ENCODE measurements at regions not wholly inside any gene's neighbourhood (a gene's known extent, or its start where the extent isn't known, plus 50 kb on each side); places are given as distances from the start of the nearest gene placed in this dataset.

GRCh38 chr6:67300430-67301040 is 1334.5 kb upstream of the ADGRB3 start:
- DNase-seq = no peak

GRCh38 chr6:67292169-67292568 is 1342.9 kb upstream of the ADGRB3 start:
- DNase-seq = no peak

- DNase-seq = no peak
Measured at GRCh38 chr6:67287566-67287965, 1347.5 kb upstream of the ADGRB3 start.

- no peak for DNase-seq
Measured at GRCh38 chr6:67285770-67286495, 1349.1 kb upstream of the ADGRB3 start.

- DNase-seq = no peak
Measured at GRCh38 chr6:67277312-67277711, 1357.8 kb upstream of the ADGRB3 start.

- DNase-seq = no peak
Measured at GRCh38 chr6:67265996-67266921, 1368.8 kb upstream of the ADGRB3 start.

GRCh38 chr6:67252663-67253062 is 1382.4 kb upstream of the ADGRB3 start:
- no peak for DNase-seq

- DNase-seq = no peak
Measured at GRCh38 chr6:67248077-67248476, 1387.0 kb upstream of the ADGRB3 start.

GRCh38 chr6:67244037-67244436 is 1391.0 kb upstream of the ADGRB3 start:
- no peak for DNase-seq

- no peak for DNase-seq
Measured at GRCh38 chr6:67237277-67237676, 1397.8 kb upstream of the ADGRB3 start.

- no peak for DNase-seq
Measured at GRCh38 chr6:67231092-67231491, 1404.0 kb upstream of the ADGRB3 start.

- DNase-seq = no peak
Measured at GRCh38 chr6:67224989-67225388, 1410.1 kb upstream of the ADGRB3 start.

GRCh38 chr6:67221226-67221625 is 1413.9 kb upstream of the ADGRB3 start:
- no peak for DNase-seq

GRCh38 chr6:67219346-67219745 is 1415.7 kb upstream of the ADGRB3 start:
- no peak for DNase-seq

GRCh38 chr6:67212584-67212983 is 1422.5 kb upstream of the ADGRB3 start:
- DNase-seq = no peak

GRCh38 chr6:67210450-67210849 is 1424.6 kb upstream of the ADGRB3 start:
- DNase-seq = no peak

GRCh38 chr6:67201563-67201962 is 1433.5 kb upstream of the ADGRB3 start:
- no peak for DNase-seq

GRCh38 chr6:67200626-67201403 is 1434.3 kb upstream of the ADGRB3 start:
- no peak for DNase-seq

GRCh38 chr6:67199425-67199824 is 1435.7 kb upstream of the ADGRB3 start:
- no peak for DNase-seq

- no peak for DNase-seq
Measured at GRCh38 chr6:67190733-67191132, 1444.3 kb upstream of the ADGRB3 start.

GRCh38 chr6:67184405-67184804 is 1450.7 kb upstream of the ADGRB3 start:
- DNase-seq = no peak

- no peak for DNase-seq
Measured at GRCh38 chr6:67175101-67175500, 1460.0 kb upstream of the ADGRB3 start.

GRCh38 chr6:67165606-67166005 is 1458.6 kb upstream of the EYS start:
- DNase-seq = no peak

All from CD4-positive, alpha-beta T cell treated with Interleukin-4 for 1 hour (primary cell).